ENCODE measurements at regions not wholly inside any gene's neighbourhood (a gene's known extent, or its start where the extent isn't known, plus 50 kb on each side); places are given as distances from the start of the nearest gene placed in this dataset.

DNA sequence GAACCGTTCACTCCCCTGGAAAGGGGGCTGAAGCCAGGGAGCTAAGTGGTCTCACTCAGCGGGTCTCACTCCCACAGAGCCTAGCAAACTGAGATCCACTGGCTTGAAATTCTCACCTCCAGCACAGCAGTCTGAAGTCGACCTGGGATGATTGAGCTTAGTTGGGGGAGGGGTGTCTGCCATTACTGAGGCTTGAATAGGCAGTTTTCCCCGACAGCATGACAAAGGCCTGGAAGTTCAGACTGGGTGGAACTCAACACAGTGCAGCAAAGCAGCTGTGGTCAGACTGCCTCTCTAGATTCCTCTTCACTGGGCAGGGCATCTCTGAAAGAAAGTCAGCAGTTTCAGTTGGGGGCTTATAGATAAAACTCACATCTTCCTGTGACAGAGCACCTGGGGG is 292.5 kb downstream of the NUP35 start:
- no peak for DNase-seq (ENCODE audit: low spot score)
- TF ChIP-seq, protein P1, sequence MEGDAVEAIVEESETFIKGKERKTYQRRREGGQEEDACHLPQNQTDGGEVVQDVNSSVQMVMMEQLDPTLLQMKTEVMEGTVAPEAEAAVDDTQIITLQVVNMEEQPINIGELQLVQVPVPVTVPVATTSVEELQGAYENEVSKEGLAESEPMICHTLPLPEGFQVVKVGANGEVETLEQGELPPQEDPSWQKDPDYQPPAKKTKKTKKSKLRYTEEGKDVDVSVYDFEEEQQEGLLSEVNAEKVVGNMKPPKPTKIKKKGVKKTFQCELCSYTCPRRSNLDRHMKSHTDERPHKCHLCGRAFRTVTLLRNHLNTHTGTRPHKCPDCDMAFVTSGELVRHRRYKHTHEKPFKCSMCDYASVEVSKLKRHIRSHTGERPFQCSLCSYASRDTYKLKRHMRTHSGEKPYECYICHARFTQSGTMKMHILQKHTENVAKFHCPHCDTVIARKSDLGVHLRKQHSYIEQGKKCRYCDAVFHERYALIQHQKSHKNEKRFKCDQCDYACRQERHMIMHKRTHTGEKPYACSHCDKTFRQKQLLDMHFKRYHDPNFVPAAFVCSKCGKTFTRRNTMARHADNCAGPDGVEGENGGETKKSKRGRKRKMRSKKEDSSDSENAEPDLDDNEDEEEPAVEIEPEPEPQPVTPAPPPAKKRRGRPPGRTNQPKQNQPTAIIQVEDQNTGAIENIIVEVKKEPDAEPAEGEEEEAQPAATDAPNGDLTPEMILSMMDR (IDR thresholded peaks at IDR 0.05; ENCODE audit: extremely low read depth, insufficient read depth, missing control alignments): no peak
- in situ Hi-C loops (cut with MboI; ENCODE audit: low pct_unique_long_range_greater_than_20kb, low sequenced_read_pairs, unreplicated experiment): no loop called here

DNA sequence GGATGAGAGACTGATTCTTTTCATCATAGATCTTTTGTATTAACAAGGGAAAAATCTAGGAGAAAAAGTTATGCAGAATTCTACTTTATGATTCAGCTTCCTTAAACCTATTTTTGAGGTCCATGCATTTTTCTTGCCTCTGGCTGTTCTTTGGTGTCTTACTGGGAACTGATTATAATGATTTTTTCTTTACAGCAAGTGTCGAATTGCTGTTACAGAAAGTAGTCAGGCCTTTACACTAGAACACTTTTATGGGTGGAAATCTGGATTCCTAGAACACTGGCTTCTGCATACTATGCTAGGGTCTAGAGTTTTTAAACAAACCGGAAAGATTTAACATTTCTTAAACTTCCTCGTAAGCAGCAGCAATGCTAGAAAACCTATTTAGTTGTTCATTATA is 302.6 kb downstream of the NUP35 start:
- in situ Hi-C loops (cut with MboI; ENCODE audit: low pct_unique_long_range_greater_than_20kb, low sequenced_read_pairs, unreplicated experiment): no loop called here
- no peak for DNase-seq (ENCODE audit: low spot score)

DNA sequence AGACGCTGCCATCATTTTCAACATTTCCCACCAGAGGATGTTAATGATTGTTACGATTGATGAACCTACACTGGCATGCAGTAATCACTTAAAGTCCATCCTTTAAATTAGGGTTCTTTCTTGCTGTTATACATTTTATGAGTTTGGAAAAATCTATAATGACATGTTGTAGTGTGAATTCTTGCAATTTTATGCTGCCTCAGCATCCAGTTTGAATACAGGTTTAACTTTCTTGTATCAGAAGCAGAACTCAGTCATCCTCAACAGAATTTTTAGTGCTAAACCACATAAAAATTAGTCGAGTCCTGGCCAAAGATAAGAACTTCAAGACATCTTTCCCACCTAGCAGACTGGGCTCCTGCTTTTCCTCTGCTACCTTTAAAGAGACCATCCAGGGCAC is 303.3 kb downstream of the NUP35 start:
- TF ChIP-seq, protein P1 (IDR thresholded peaks at IDR 0.05; ENCODE audit: extremely low read depth, insufficient read depth, missing control alignments): no peak
- no peak for DNase-seq (ENCODE audit: low spot score)
- in situ Hi-C loops (cut with MboI; ENCODE audit: low pct_unique_long_range_greater_than_20kb, low sequenced_read_pairs, unreplicated experiment): no loop called here

More for the DNA sequence above, 302.6 kb downstream of the NUP35 start:
- TF ChIP-seq, protein P1 (IDR thresholded peaks at IDR 0.05; ENCODE audit: extremely low read depth, insufficient read depth, missing control alignments): no peak

DNA sequence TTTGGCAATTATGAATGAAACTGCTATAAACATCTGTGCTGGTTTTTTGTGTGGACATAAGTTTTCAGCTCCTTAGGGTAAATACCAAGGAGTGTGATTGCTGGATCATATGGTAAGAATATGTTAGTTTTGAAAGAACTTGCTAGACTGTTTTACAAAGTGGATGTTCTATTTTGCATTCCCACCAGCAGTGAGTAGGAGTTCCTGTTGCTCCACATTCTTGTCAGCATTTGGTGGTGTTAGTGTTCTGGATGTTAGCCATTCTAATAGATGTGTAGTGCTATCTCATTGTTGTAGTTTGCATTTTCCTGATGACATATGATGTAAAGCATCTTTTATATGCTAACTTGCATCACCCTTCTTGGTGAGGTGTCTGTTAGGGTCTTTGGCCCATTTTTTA is 304.6 kb downstream of the NUP35 start:
- DNase-seq (ENCODE audit: low spot score): no peak
- in situ Hi-C loops (cut with MboI; ENCODE audit: low pct_unique_long_range_greater_than_20kb, low sequenced_read_pairs, unreplicated experiment): no loop called here
- TF ChIP-seq, protein P1 (IDR thresholded peaks at IDR 0.05; ENCODE audit: extremely low read depth, insufficient read depth, missing control alignments): no peak

DNA sequence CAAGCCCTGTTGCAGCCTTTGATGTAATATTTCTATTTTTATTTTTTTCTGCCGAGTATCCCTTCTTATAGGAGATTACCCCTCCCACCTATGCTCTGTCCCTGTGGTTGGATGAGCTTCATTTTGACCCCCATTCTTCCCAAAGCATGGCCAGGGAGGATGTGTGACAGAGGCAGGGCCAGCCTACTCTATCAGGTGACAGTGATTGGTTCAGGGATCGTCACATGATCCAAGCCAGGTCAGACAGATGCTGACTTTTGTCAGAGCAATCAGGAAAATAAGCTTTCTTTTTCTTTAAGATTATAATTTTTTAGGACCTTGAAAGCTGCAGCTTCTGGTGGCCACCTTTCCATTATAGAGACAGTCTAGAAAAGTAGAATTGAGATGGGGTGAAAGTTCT is 314.3 kb downstream of the NUP35 start:
- TF ChIP-seq, protein P1 (IDR thresholded peaks at IDR 0.05; ENCODE audit: extremely low read depth, insufficient read depth, missing control alignments): no peak
- no peak for DNase-seq (ENCODE audit: low spot score)
- in situ Hi-C loops (cut with MboI; ENCODE audit: low pct_unique_long_range_greater_than_20kb, low sequenced_read_pairs, unreplicated experiment): no loop called here

DNA sequence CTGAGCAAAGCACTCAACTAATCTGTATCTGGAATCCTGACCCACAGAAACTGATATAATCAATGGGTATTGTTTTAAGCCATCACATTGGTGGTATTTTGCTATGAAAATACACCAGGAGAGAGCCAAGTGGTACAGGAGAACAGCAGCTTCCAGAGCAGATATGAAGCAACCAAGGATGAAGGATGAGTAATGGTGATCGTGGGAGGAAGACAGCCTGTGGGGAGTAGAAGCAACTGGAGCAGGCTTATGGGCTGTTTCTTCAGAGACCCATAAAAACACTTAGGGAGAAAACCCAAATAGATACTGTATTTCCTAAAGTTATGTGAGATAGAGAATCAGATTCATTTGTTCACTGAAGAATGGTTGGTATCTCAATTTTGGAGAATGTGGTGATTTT is 330.8 kb downstream of the NUP35 start:
- TF ChIP-seq, protein P1 (IDR thresholded peaks at IDR 0.05; ENCODE audit: extremely low read depth, insufficient read depth, missing control alignments): no peak
- DNase-seq (ENCODE audit: low spot score): no peak
- in situ Hi-C loops (cut with MboI; ENCODE audit: low pct_unique_long_range_greater_than_20kb, low sequenced_read_pairs, unreplicated experiment): no loop called here

DNA sequence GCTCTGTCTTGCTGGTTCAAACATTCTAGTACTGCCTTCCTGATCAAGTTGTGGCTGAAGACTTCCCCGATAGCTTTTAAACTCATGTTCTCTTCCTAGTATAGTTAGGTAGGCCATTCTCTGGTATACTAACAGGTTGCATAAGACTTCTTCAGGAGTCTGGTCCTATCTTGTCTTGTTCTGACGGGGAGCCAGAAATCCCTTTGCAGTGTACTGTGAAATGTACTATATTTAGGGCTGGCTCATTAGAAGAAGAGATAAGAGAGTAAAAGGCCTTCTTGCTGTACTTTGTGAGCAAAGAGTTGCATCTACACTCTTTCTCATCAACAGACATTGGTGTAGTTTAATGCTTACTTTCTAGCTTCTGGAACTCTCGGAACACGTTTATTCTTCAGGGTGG is 331.9 kb downstream of the NUP35 start:
- DNase-seq (ENCODE audit: low spot score): no peak
- TF ChIP-seq, protein P1 (IDR thresholded peaks at IDR 0.05; ENCODE audit: extremely low read depth, insufficient read depth, missing control alignments): no peak
- in situ Hi-C loops (cut with MboI; ENCODE audit: low pct_unique_long_range_greater_than_20kb, low sequenced_read_pairs, unreplicated experiment): no loop called here
